Aorta (tissue), 5 donors: ENCODE measurements at regions not wholly inside any gene's neighbourhood (a gene's known extent, or its start where the extent isn't known, plus 50 kb on each side); places are given as distances from the start of the nearest gene placed in this dataset.

ENCODE experiments used
- ATAC-seq: fragments of 200-7000 bp; cut with Tn5 transposase; one replicate; pipeline ENCODE4 v1.9.1; 2022; ENCODE audit warnings: moderate library complexity; ENCODE audit not compliant: low FRiP score
- DNase-seq, 2 donors: peaks; one replicate each; pipeline ENCODE4 v3.0.0-alpha.2; 2020
- H3K27ac ChIP-seq, 2 donors: one replicate each; pipeline ENCODE4 v1.5.1; 2013; ENCODE audit warnings: low read length in 2 of 2, mild to moderate bottlenecking in 2 of 2, moderate library complexity in 2 of 2, control low read depth in 1 of 2, inconsistent platforms in 1 of 2, low read depth in 1 of 2
- H3K27me3 ChIP-seq, 2 donors: one replicate each; pipeline ENCODE4 v1.6.1; 2013; ENCODE audit warnings: control low read depth in 1 of 2, low read length in 1 of 2, mild to moderate bottlenecking in 1 of 2, moderate library complexity in 1 of 2; ENCODE audit not compliant: insufficient read depth in 2 of 2, control insufficient read depth in 1 of 2
- H3K36me3 ChIP-seq, 2 donors: one replicate each; pipeline ENCODE4 v1.6.1; 2013; ENCODE audit warnings: control low read depth in 1 of 2, low read length in 1 of 2, mild to moderate bottlenecking in 1 of 2; ENCODE audit not compliant: insufficient read depth in 2 of 2, control insufficient read depth in 1 of 2
- H3K4me1 ChIP-seq, 2 donors: one replicate each; pipeline ENCODE4 v1.6.1; 2013; ENCODE audit warnings: low read length in 2 of 2, control low read depth in 1 of 2, mild to moderate bottlenecking in 1 of 2, moderate library complexity in 1 of 2; ENCODE audit not compliant: insufficient read depth in 2 of 2, control insufficient read depth in 1 of 2
- H3K4me3 ChIP-seq, 2 donors: one replicate each; pipeline ENCODE4 v1.5.1; 2013; ENCODE audit warnings: low read length in 2 of 2, control low read depth in 1 of 2, mild to moderate bottlenecking in 1 of 2
- H3K9me3 ChIP-seq: one replicate; pipeline ENCODE4 v1.6.1; 2013; ENCODE audit warnings: mild to moderate bottlenecking, low read length; ENCODE audit not compliant: control insufficient read depth
- WGBS, 2 donors: extraction: QIAGEN DNeasy Blood & Tissue Kit; methylation state at CpG; one replicate each; pipeline ENCODE4 v1.1.7; 2013; 5-methylcytosine and 5-hydroxymethylcytosine counted together
- intact Hi-C, 2 donors: fragments of 100-400 bp; cut with DNase I; formaldehyde crosslinking; loops; one replicate each; pipeline versions ENCODE4 v1.14.2 to v1.15.0; 2022
- donor health status: healthy with polysubstance abuse.
- donor health status: Bipolar disorder and iron deficiency.
- donor health status: DM: no; HTN: no; CAD: no.
- donor health status: DM: no; HTN: no; CAD: no.
- donor health status: DM: yes; HTN: yes; CAD: no.

- Histone ChIP-seq H3K9me3 (no peaks in the 10 kb centered on the region), H3K4me3 (no peak overlapping the region), H3K4me1 (no peaks in the 10 kb centered on the region), H3K36me3 (no peaks in the 10 kb centered on the region), H3K27ac (no peak overlapping the region), H3K27me3 (no peaks in the 10 kb centered on the region)
- WGBS, 2 donors = 97 to 98% methylated on average over 9 of the region's 9 CpGs
- DNase-seq (no peak), ATAC-seq (no peak)
- intact Hi-C loops = no loop called here
Measured at GRCh38 chr2:8394569-8395359, 287.1 kb upstream of the ID2 start.

- Histone ChIP-seq H3K27me3 (no peaks in the 10 kb centered on the region), H3K27ac (no peak overlapping the region), H3K4me1 (no peaks in the 10 kb centered on the region), H3K9me3 (no peaks in the 10 kb centered on the region), H3K36me3 (no peaks in the 10 kb centered on the region), H3K4me3 (no peak overlapping the region)
- no peak for DNase-seq
- intact Hi-C loops = no loop called here
- ATAC-seq = no peak
- WGBS, 2 donors = 95% methylated on average over 1 of the region's 1 CpG
Measured at GRCh38 chr2:8395718-8396117, 286.1 kb upstream of the ID2 start.

GRCh38 chr2:8398040-8398668, 283.7 kb upstream of the ID2 start:
- ATAC-seq (no peak), DNase-seq (no peak)
- 82 to 92% methylated on average over 13 of the region's 13 CpGs for WGBS, 2 donors
- no peaks in the 10 kb centered on the region for H3K27me3 ChIP-seq
- no peaks in the 10 kb centered on the region for H3K36me3 ChIP-seq
- intact Hi-C loops = no loop called here
- H3K4me1 ChIP-seq = no peaks in the 10 kb centered on the region
- no peaks in the 10 kb centered on the region for H3K9me3 ChIP-seq
- H3K4me3 ChIP-seq = no peak overlapping the region
- H3K27ac ChIP-seq = no peak overlapping the region

GRCh38 chr2:8399731-8400130, 282.1 kb upstream of the ID2 start:
- ATAC-seq (no peak), DNase-seq (no peak)
- WGBS, 2 donors = 87 to 91% methylated on average over 4 of the region's 4 CpGs
- Histone ChIP-seq H3K27ac (no peak overlapping the region), H3K27me3 (no peaks in the 10 kb centered on the region), H3K9me3 (no peaks in the 10 kb centered on the region), H3K36me3 (no peaks in the 10 kb centered on the region), H3K4me3 (no peak overlapping the region), H3K4me1 (no peaks in the 10 kb centered on the region)
- intact Hi-C loops = no loop called here

- ATAC-seq (no peak), DNase-seq (no peak)
- Histone ChIP-seq H3K4me1 (no peaks in the 10 kb centered on the region), H3K27ac (no peak overlapping the region), H3K36me3 (no peaks in the 10 kb centered on the region), H3K4me3 (no peak overlapping the region), H3K27me3 (no peaks in the 10 kb centered on the region), H3K9me3 (no peaks in the 10 kb centered on the region)
- intact Hi-C loops = no loop called here
- 83 to 88% methylated on average over 10 of the region's 10 CpGs for WGBS, 2 donors
Measured at GRCh38 chr2:8400196-8400595, 281.7 kb upstream of the ID2 start.

- Histone ChIP-seq H3K4me3 (no peak overlapping the region), H3K4me1 (no peaks in the 10 kb centered on the region), H3K27me3 (no peaks in the 10 kb centered on the region), H3K27ac (no peak overlapping the region), H3K9me3 (no peaks in the 10 kb centered on the region), H3K36me3 (no peaks in the 10 kb centered on the region)
- ATAC-seq = no peak
- WGBS, 2 donors = 91 to 95% methylated on average over 1 of the region's 1 CpG
- no peak for DNase-seq
- intact Hi-C loops = no loop called here
Measured at GRCh38 chr2:8402222-8402621, 279.6 kb upstream of the ID2 start.

GRCh38 chr2:8403876-8404275, 278.0 kb upstream of the ID2 start:
- Histone ChIP-seq H3K4me3 (no peak overlapping the region), H3K36me3 (no peaks in the 10 kb centered on the region), H3K9me3 (no peaks in the 10 kb centered on the region), H3K4me1 (no peaks in the 10 kb centered on the region), H3K27me3 (no peaks in the 10 kb centered on the region), H3K27ac (no peak overlapping the region)
- intact Hi-C loops = no loop called here
- ATAC-seq = no peak
- DNase-seq = no peak
- WGBS, 2 donors = 90 to 97% methylated on average over 6 of the region's 6 CpGs

GRCh38 chr2:8405334-8405733, 276.5 kb upstream of the ID2 start:
- intact Hi-C loops = no loop called here
- Histone ChIP-seq H3K36me3 (no peaks in the 10 kb centered on the region), H3K9me3 (no peaks in the 10 kb centered on the region), H3K27me3 (no peaks in the 10 kb centered on the region), H3K27ac (no peak overlapping the region), H3K4me3 (no peak overlapping the region), H3K4me1 (no peaks in the 10 kb centered on the region)
- DNase-seq (no peak), ATAC-seq (no peak)
- 93 to 100% methylated on average over 3 of the region's 3 CpGs for WGBS, 2 donors

- Histone ChIP-seq H3K9me3 (no peaks in the 10 kb centered on the region), H3K27me3 (no peaks in the 10 kb centered on the region), H3K4me1 (no peaks in the 10 kb centered on the region), H3K36me3 (no peaks in the 10 kb centered on the region), H3K27ac (no peak overlapping the region), H3K4me3 (no peak overlapping the region)
- 80 to 91% methylated on average over 7 of the region's 7 CpGs for WGBS, 2 donors
- ATAC-seq = no peak
- no peak for DNase-seq
- intact Hi-C loops = no loop called here
Measured at GRCh38 chr2:8406271-8406670, 275.6 kb upstream of the ID2 start.
